ENCODE measurements at regions not wholly inside any gene's neighbourhood (a gene's known extent, or its start where the extent isn't known, plus 50 kb on each side); places are given as distances from the start of the nearest gene placed in this dataset. TPM values are rescaled to one million over a fixed set of nuclear protein-coding genes. Genes with fewer than 3 reads are reported as not detected.

- DNase-seq (ENCODE audit: low read depth): peak; percentile 40
- no peak overlapping the region for H3K4me3 ChIP-seq (ENCODE audit: low read depth, low read length)
- no peak for TF ChIP-seq CTCF (IDR thresholded peaks at IDR 0.05; ENCODE audit: insufficient read depth, low read depth, low read length)
Measured at GRCh38 chr15:97902140-97902780, 58.2 kb upstream of the ARRDC4 start.

GRCh38 chr15:97903560-97903959, 56.9 kb upstream of the ARRDC4 start:
- no peak overlapping the region for H3K4me3 ChIP-seq (ENCODE audit: low read depth, low read length)
- no peak for DNase-seq (ENCODE audit: low read depth)
- no peak for TF ChIP-seq CTCF (IDR thresholded peaks at IDR 0.05; ENCODE audit: insufficient read depth, low read depth, low read length)

GRCh38 chr15:97903971-97904572, 56.4 kb upstream of the ARRDC4 start:
- peak; percentile 68 for DNase-seq (ENCODE audit: low read depth)

GRCh38 chr15:97909291-97909891, 51.1 kb upstream of the ARRDC4 start:
- no peak overlapping the region for H3K4me3 ChIP-seq (ENCODE audit: low read depth, low read length)
- DNase-seq (ENCODE audit: low read depth): peak; percentile 64
- peak; percentile 98 for TF ChIP-seq CTCF (IDR thresholded peaks at IDR 0.05; ENCODE audit: insufficient read depth, low read depth, low read length)

More at GRCh38 chr15:97903971-97904572, 56.4 kb upstream of the ARRDC4 start:
- H3K4me3 ChIP-seq (ENCODE audit: low read depth, low read length): no peak overlapping the region
- TF ChIP-seq CTCF (IDR thresholded peaks at IDR 0.05; ENCODE audit: insufficient read depth, low read depth, low read length): peak; percentile 87

Small RNA genes in the stretch of these regions (small RNA-seq; reads per million reads assigned to genes)
- gene AC110588.1: not detected
- not detected for gene RF00017
- not detected for gene RNA5SP401

Data from fibroblast of villous mesenchyme (primary cell).